ENCODE measurements at regions not wholly inside any gene's neighbourhood (a gene's known extent, or its start where the extent isn't known, plus 50 kb on each side); places are given as distances from the start of the nearest gene placed in this dataset.

DNA sequence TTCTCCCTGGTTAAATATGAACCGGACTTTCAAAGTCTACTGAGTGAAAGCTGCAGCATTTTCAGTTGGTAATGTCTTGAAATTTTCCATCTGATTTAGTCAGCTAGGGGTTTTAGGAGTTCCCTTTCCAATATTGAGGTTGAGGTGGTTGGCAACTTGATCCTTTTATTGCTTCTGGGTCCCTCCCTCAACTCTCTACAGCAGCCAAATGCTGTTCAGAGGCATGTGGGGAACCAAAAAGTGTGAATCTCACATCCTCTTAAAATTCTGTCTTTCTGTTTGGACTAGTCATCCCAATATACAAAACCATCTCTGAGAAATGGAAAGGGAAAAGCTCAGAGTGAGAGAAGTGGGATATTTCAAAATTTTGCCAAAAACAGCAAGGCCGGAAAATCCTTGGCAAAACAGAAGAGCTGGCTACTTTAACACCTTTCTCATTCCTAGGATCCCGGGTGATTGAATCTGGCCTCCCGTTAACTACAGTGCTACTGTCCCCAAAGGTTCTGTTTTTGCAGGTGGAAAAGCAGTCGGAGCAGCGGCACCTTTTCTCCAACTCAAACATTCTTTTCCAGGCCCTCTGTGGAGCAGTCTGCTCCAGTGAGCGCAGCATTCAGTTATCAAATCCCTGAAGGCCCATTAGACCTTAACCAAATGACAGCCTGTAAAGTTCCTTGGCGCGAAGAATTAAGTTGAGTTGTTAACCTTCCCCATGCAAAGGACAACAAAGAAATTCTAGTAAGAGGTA is 345.9 kb upstream of the NUDT12 start:
- DNase-seq (ENCODE audit: low read depth in 1 of 2, low spot score in 1 of 2): no peak
- Histone ChIP-seq H3K27me3 (no peaks in the 10 kb centered on the region), H3K36me3 (no peaks in the 10 kb centered on the region), H3K4me1 (ENCODE audit: low read depth) (no peaks in the 10 kb centered on the region), H3K4me3 (no peak overlapping the region), H3K27ac (no peak overlapping the region), H3K9me3 (ENCODE audit: low read depth) (no peaks in the 10 kb centered on the region)
- TF ChIP-seq, protein P1, sequence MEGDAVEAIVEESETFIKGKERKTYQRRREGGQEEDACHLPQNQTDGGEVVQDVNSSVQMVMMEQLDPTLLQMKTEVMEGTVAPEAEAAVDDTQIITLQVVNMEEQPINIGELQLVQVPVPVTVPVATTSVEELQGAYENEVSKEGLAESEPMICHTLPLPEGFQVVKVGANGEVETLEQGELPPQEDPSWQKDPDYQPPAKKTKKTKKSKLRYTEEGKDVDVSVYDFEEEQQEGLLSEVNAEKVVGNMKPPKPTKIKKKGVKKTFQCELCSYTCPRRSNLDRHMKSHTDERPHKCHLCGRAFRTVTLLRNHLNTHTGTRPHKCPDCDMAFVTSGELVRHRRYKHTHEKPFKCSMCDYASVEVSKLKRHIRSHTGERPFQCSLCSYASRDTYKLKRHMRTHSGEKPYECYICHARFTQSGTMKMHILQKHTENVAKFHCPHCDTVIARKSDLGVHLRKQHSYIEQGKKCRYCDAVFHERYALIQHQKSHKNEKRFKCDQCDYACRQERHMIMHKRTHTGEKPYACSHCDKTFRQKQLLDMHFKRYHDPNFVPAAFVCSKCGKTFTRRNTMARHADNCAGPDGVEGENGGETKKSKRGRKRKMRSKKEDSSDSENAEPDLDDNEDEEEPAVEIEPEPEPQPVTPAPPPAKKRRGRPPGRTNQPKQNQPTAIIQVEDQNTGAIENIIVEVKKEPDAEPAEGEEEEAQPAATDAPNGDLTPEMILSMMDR (IDR thresholded peaks at IDR 0.05; ENCODE audit: low read depth, low read length): no peak

DNA sequence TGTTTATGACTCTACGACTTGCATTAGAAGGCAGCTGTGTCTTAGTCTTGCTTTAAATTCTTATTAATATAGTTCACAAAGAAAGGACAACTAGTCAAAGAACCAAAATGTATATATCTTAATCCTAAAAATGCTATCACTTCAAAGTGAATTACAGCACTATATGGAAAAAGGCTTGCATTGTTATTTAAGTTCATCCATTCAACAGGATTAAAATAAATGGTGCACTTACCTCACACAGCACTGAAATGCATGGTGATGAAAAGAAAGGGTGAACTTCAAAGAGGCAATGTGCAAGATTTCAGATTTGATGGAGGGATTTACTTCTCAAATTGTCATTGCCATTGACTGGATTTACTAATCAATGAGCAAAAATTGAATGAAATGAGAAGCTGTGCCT is 344.4 kb upstream of the NUDT12 start:
- no peaks in the 10 kb centered on the region for H3K36me3 ChIP-seq
- no peak overlapping the region for H3K4me3 ChIP-seq
- H3K9me3 ChIP-seq (ENCODE audit: low read depth): no peaks in the 10 kb centered on the region
- H3K4me1 ChIP-seq (ENCODE audit: low read depth): no peaks in the 10 kb centered on the region
- H3K27ac ChIP-seq: no peak overlapping the region
- no peaks in the 10 kb centered on the region for H3K27me3 ChIP-seq
- DNase-seq (ENCODE audit: low read depth in 1 of 2, low spot score in 1 of 2): no peak
- TF ChIP-seq, protein P1 (IDR thresholded peaks at IDR 0.05; ENCODE audit: low read depth, low read length): no peak

DNA sequence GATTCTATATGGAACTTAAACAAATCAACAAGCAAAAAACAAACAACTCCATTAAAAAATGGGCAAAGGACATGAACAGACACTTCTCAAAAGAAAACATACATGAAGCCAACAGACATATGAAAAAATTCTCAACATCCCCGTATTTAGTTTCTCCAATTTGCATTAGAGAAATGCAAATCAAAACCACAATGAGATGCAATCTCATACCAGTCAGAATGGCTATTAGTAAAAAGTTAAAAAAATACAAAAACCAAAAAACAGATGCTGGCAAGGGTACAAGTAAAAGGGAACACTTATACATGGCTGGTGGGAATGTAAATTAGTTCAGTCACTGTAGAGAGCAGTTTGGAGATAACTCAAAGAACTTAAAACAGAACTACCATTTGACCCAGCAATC is 342.1 kb upstream of the NUDT12 start:
- Histone ChIP-seq H3K4me3 (no peak overlapping the region), H3K27me3 (no peaks in the 10 kb centered on the region), H3K27ac (no peak overlapping the region), H3K36me3 (no peaks in the 10 kb centered on the region), H3K9me3 (ENCODE audit: low read depth) (no peaks in the 10 kb centered on the region), H3K4me1 (ENCODE audit: low read depth) (no peaks in the 10 kb centered on the region)
- DNase-seq (ENCODE audit: low read depth in 1 of 2, low spot score in 1 of 2): no peak
- TF ChIP-seq, protein P1 (IDR thresholded peaks at IDR 0.05; ENCODE audit: low read depth, low read length): no peak

DNA sequence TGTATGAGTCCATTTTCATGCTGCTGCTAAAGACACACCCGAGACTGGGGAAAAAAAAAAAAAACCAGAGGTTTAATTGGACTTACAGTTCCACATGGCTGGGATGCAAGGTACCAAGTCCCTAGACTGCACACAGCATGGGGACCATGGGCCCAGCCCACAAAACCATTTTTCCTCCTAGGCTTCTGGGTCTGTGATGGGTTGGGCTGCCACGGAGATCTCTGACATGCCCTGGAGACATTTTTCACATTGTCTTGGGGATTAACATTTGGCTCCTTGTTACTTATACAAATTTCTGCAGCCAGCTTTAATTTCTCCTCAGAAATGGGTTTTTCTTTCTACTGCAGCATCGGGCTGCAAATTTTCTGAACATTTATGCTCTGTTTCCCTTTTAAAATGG is 340.3 kb upstream of the NUDT12 start:
- TF ChIP-seq, protein P1 (IDR thresholded peaks at IDR 0.05; ENCODE audit: low read depth, low read length): no peak
- no peak for DNase-seq (ENCODE audit: low read depth in 1 of 2, low spot score in 1 of 2)
- Histone ChIP-seq H3K27ac (no peak overlapping the region), H3K4me3 (no peak overlapping the region), H3K27me3 (no peaks in the 10 kb centered on the region), H3K4me1 (ENCODE audit: low read depth) (no peaks in the 10 kb centered on the region), H3K36me3 (no peaks in the 10 kb centered on the region), H3K9me3 (ENCODE audit: low read depth) (no peaks in the 10 kb centered on the region)

DNA sequence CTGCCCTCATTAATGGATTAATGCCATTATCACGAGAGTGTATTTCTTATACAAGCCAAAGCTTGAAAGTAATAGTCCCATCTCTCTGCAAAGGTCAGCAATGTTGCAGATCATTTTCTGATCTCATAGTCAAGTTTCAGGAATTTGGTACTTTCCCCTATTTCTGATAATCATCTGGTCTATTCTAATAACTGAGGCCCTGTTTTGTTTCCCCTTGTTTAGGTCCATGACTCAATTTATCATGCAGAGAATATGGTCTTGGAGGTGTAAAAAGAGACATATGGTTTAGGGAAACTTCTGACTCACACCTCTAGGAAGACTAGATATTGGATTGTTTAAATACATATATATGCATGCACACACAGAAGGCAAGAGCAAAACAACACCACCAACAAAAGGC is 339.3 kb upstream of the NUDT12 start:
- DNase-seq (ENCODE audit: low read depth in 1 of 2, low spot score in 1 of 2): no peak
- H3K4me1 ChIP-seq (ENCODE audit: low read depth): no peaks in the 10 kb centered on the region
- H3K27me3 ChIP-seq: no peaks in the 10 kb centered on the region
- H3K4me3 ChIP-seq: no peak overlapping the region
- H3K36me3 ChIP-seq: no peaks in the 10 kb centered on the region
- TF ChIP-seq, protein P1 (IDR thresholded peaks at IDR 0.05; ENCODE audit: low read depth, low read length): no peak
- no peaks in the 10 kb centered on the region for H3K9me3 ChIP-seq (ENCODE audit: low read depth)
- no peak overlapping the region for H3K27ac ChIP-seq
